GM19463 (cell line): ENCODE measurements at regions not wholly inside any gene's neighbourhood (a gene's known extent, or its start where the extent isn't known, plus 50 kb on each side); places are given as distances from the start of the nearest gene placed in this dataset.

Experiments
- ATAC-seq: cut with Tn5 transposase; IDR thresholded peaks from one replicate; pipeline ENCODE4 v1.9.1; 2021; ENCODE audit warnings: mild to moderate bottlenecking, moderate library complexity; ENCODE audit not compliant: unreplicated experiment

GRCh38 chr10:105950410-105950809, 1214.1 kb downstream of the SORCS1 start:
- peak; percentile 51 for ATAC-seq

- no peak for ATAC-seq
These were observed 1214.8 kb downstream of the SORCS1 start for GRCh38 chr10:105949721-105950120.

GRCh38 chr10:105925045-105925785, 1239.3 kb downstream of the SORCS1 start:
- no peak for ATAC-seq

GRCh38 chr10:105921348-105921747, 1243.2 kb downstream of the SORCS1 start:
- ATAC-seq, result no peak

GRCh38 chr10:105914432-105914831, 1250.1 kb downstream of the SORCS1 start:
- no peak for ATAC-seq

- ATAC-seq, result no peak
These were observed 1255.8 kb downstream of the SORCS1 start for GRCh38 chr10:105908701-105909100.

- ATAC-seq, result no peak
These were observed 1244.4 kb downstream of the SORCS3 start for GRCh38 chr10:105885495-105885894.

GRCh38 chr10:105879401-105879800, 1238.3 kb downstream of the SORCS3 start:
- no peak for ATAC-seq

GRCh38 chr10:105875050-105875449, 1234.0 kb downstream of the SORCS3 start:
- ATAC-seq, result no peak

GRCh38 chr10:105872665-105873064, 1231.6 kb downstream of the SORCS3 start:
- ATAC-seq, result no peak

GRCh38 chr10:105868935-105869334, 1227.8 kb downstream of the SORCS3 start:
- ATAC-seq, result no peak

- ATAC-seq, result no peak
These were observed 1223.8 kb downstream of the SORCS3 start for GRCh38 chr10:105864854-105865253.

GRCh38 chr10:105857268-105858264, 1216.5 kb downstream of the SORCS3 start:
- ATAC-seq, result no peak

- ATAC-seq, result no peak
These were observed 1214.7 kb downstream of the SORCS3 start for GRCh38 chr10:105855791-105856190.

- no peak for ATAC-seq
These were observed 1203.8 kb downstream of the SORCS3 start for GRCh38 chr10:105844676-105845570.

- ATAC-seq, result no peak
These were observed 1203.2 kb downstream of the SORCS3 start for GRCh38 chr10:105844241-105844640.

GRCh38 chr10:105843786-105844185, 1202.7 kb downstream of the SORCS3 start:
- no peak for ATAC-seq

GRCh38 chr10:105840288-105840770, 1199.2 kb downstream of the SORCS3 start:
- no peak for ATAC-seq

- no peak for ATAC-seq
These were observed 1197.3 kb downstream of the SORCS3 start for GRCh38 chr10:105838392-105838791.

- peak; percentile 90 for ATAC-seq
These were observed 1196.9 kb downstream of the SORCS3 start for GRCh38 chr10:105837951-105838350.
